WTC11 (cell line): ENCODE measurements at regions not wholly inside any gene's neighbourhood (a gene's known extent, or its start where the extent isn't known, plus 50 kb on each side); places are given as distances from the start of the nearest gene placed in this dataset.

Experiments used
- ATAC-seq: fragments of 200-7000 bp; cut with Tn5 transposase; 2 replicates; pipeline ENCODE4 v1.10.0; 2021; ENCODE audit warnings: mild to moderate bottlenecking, moderate library complexity
- CTCF ChIA-PET: fragments of 300-600 bp; sonication (Branson Sonifier 250); formaldehyde crosslinking; loops from one replicate; lab custom pipeline; 2021; ENCODE audit warnings: antibody characterized with exemption; lab: Charles Lee
- POLR2A ChIA-PET: fragments of 350-600 bp; sonication (Branson Sonifier 250); formaldehyde crosslinking; loops from one replicate; lab custom pipeline; 2021; ENCODE audit warnings: antibody characterized with exemption; lab: Charles Lee
- DNase-seq: peaks from one replicate; pipeline ENCODE4 v3.0.0; 2021; ENCODE audit warnings: low spot score
- H3K27ac Mint-ChIP-seq: 2 replicates; pipeline ENCODE4 v1.8.0; 2021; ENCODE audit warnings: mixed read lengths
- H3K27me3 Mint-ChIP-seq: 2 replicates; pipeline ENCODE4 v1.8.0; 2021; ENCODE audit warnings: low read depth, mild to moderate bottlenecking, moderate library complexity, mixed read lengths
- H3K36me3 Mint-ChIP-seq: 2 replicates; pipeline ENCODE4 v1.8.0; 2021; ENCODE audit warnings: mixed read lengths
- H3K4me1 Mint-ChIP-seq: 2 replicates; pipeline ENCODE4 v1.8.0; 2022; ENCODE audit warnings: mixed read lengths
- H3K4me3 Mint-ChIP-seq: 2 replicates; pipeline ENCODE4 v1.8.0; 2021; ENCODE audit warnings: mild to moderate bottlenecking, moderate library complexity, mixed read lengths
- H3K9me3 Mint-ChIP-seq: 2 replicates; pipeline ENCODE4 v1.8.0; 2021; ENCODE audit warnings: mixed read lengths
- CREB1 ChIP-seq: sonication (generic); formaldehyde crosslinking; IDR thresholded peaks from 2 replicates; pipeline ENCODE4 v1.8.0; 2023; ENCODE audit warnings: mild to moderate bottlenecking, missing genetic modification reagents
- EMX1 ChIP-seq: fragments of 250-450 bp; sonication (Bioruptor Pico); IDR thresholded peaks from 2 replicates; pipeline ENCODE4 v1.8.0; 2021; ENCODE audit warnings: mild to moderate bottlenecking
- ETV6 ChIP-seq: sonication (generic); formaldehyde crosslinking; IDR thresholded peaks from 2 replicates; pipeline ENCODE4 v1.8.1; 2022; ENCODE audit warnings: mild to moderate bottlenecking, missing genetic modification reagents
- GRHL2 ChIP-seq: fragments of 250-450 bp; sonication (Bioruptor Pico); IDR thresholded peaks from 2 replicates; pipeline ENCODE4 v1.8.0; 2022; ENCODE audit warnings: mild to moderate bottlenecking, moderate library complexity; ENCODE audit not compliant: insufficient replicate concordance, severe bottlenecking
- JAZF1 ChIP-seq: fragments of 250-450 bp; sonication (Bioruptor Pico); IDR thresholded peaks from 2 replicates; pipeline ENCODE4 v1.9.0; 2021; ENCODE audit warnings: moderate library complexity, mild to moderate bottlenecking, inconsistent platforms
- NFATC4 ChIP-seq: fragments of 250-450 bp; sonication (Bioruptor Pico); IDR thresholded peaks from 2 replicates; pipeline ENCODE4 v1.9.0; 2021; ENCODE audit warnings: mild to moderate bottlenecking
- NR3C1 ChIP-seq: sonication (generic); formaldehyde crosslinking; conservative IDR thresholded peaks from 2 replicates; pipeline ENCODE4 v1.8.1; 2023; ENCODE audit warnings: low read depth, mild to moderate bottlenecking, missing genetic modification reagents
- TP53 ChIP-seq: sonication (generic); formaldehyde crosslinking; IDR thresholded peaks from 2 replicates; pipeline ENCODE4 v1.8.1; 2023; ENCODE audit warnings: mild to moderate bottlenecking, missing genetic modification reagents
- ZNF263 ChIP-seq: sonication (generic); formaldehyde crosslinking; IDR thresholded peaks from 2 replicates; pipeline ENCODE4 v1.8.1; 2022; ENCODE audit warnings: low read depth, mild to moderate bottlenecking, moderate library complexity, missing genetic modification reagents
- ZNF396 ChIP-seq: fragments of 250-450 bp; sonication (Bioruptor Pico); IDR thresholded peaks from 2 replicates; pipeline ENCODE4 v1.8.0; 2021; ENCODE audit warnings: mild to moderate bottlenecking, moderate library complexity, borderline replicate concordance
- ZNF416 ChIP-seq: fragments of 250-450 bp; sonication (Bioruptor Pico); IDR thresholded peaks from 2 replicates; pipeline ENCODE4 v1.9.0; 2021; ENCODE audit warnings: mild to moderate bottlenecking, inconsistent platforms
- TF ChIP-seq, protein P1 (sequence below): fragments of 250-450 bp; sonication (Bioruptor Pico); IDR thresholded peaks from 2 replicates; pipeline ENCODE4 v1.9.0; 2021; ENCODE audit warnings: mild to moderate bottlenecking
- TF ChIP-seq, protein P2 (sequence below): fragments of 250-450 bp; sonication (Bioruptor Pico); conservative IDR thresholded peaks from 2 replicates; pipeline ENCODE4 v1.9.0; 2021; ENCODE audit warnings: mild to moderate bottlenecking
- TF ChIP-seq, protein P3 (sequence below): sonication (generic); formaldehyde crosslinking; IDR thresholded peaks from 2 replicates; pipeline ENCODE4 v1.8.1; 2023; ENCODE audit warnings: mild to moderate bottlenecking, missing genetic modification reagents, borderline replicate concordance
- TF ChIP-seq, protein P4 (sequence below): fragments of 250-450 bp; sonication (Bioruptor Pico); IDR thresholded peaks from 2 replicates; pipeline ENCODE4 v1.9.0; 2021; ENCODE audit warnings: mild to moderate bottlenecking, borderline replicate concordance
- TF ChIP-seq, protein P5 (sequence below): sonication (generic); formaldehyde crosslinking; IDR thresholded peaks from 2 replicates; pipeline ENCODE4 v1.8.1; 2023; ENCODE audit warnings: mild to moderate bottlenecking, missing genetic modification reagents

DNA sequence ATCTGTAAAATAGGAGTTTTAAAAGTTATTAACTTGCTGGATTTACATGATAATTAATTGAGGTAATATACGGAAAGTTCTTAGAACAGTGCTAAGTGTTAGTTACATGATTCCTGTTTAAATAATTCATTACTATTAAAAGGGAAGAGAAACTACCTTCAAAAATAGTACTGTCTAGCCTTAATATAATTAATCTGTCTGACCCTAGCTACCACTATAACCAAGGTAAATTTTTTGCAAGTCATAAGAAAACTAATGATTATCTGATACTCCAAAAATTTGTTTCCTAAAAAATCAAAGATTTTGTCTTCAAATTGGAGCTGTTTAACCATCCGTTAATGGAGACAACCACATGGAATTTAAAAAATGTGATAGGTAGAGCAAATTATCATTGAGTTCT is 294.3 kb upstream of the FBXO33 start (continued):
- TF ChIP-seq, protein P1, sequence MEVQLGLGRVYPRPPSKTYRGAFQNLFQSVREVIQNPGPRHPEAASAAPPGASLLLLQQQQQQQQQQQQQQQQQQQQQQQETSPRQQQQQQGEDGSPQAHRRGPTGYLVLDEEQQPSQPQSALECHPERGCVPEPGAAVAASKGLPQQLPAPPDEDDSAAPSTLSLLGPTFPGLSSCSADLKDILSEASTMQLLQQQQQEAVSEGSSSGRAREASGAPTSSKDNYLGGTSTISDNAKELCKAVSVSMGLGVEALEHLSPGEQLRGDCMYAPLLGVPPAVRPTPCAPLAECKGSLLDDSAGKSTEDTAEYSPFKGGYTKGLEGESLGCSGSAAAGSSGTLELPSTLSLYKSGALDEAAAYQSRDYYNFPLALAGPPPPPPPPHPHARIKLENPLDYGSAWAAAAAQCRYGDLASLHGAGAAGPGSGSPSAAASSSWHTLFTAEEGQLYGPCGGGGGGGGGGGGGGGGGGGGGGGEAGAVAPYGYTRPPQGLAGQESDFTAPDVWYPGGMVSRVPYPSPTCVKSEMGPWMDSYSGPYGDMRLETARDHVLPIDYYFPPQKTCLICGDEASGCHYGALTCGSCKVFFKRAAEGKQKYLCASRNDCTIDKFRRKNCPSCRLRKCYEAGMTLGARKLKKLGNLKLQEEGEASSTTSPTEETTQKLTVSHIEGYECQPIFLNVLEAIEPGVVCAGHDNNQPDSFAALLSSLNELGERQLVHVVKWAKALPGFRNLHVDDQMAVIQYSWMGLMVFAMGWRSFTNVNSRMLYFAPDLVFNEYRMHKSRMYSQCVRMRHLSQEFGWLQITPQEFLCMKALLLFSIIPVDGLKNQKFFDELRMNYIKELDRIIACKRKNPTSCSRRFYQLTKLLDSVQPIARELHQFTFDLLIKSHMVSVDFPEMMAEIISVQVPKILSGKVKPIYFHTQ (CRISPR knock-in tag), result no peak
- no peak for TF ChIP-seq ETV6 (CRISPR knock-in tag)
- TF ChIP-seq, protein P2, sequence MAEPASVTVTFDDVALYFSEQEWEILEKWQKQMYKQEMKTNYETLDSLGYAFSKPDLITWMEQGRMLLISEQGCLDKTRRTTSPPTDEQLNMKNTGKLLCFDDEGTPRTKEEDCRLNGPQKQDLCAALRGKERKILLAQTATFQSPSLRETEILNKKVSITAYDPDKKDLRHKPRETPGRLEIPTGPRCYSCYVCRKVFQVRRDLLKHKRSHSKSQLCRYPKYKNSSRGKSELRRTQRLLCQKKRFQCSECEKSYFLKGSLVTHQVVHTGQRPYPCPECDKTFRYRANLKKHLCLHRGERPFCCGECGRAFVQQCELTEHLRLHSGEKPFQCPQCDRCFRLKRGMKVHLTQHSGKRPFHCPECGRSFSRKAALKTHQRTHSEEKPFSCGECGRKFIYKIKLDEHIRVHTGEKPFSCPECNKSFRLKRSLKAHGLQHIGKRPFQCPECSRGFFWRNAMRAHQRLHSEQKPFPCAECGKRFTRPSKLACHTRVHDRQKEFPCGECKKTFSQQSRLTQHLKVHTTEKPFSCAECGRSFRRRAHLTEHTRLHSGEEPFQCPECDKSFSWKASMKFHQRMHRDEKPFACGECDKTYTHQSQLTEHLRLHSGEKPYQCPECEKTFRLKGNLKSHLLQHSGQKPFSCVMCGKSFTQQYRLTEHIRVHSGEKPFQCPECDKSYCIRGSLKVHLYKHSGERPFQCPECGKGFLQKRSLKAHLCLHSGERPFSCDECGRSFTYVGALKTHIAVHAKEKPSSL (CRISPR knock-in tag), result no peak
- no peak for TF ChIP-seq ZNF263 (CRISPR knock-in tag)
- TF ChIP-seq, all 79 proteins: peak for 0

DNA sequence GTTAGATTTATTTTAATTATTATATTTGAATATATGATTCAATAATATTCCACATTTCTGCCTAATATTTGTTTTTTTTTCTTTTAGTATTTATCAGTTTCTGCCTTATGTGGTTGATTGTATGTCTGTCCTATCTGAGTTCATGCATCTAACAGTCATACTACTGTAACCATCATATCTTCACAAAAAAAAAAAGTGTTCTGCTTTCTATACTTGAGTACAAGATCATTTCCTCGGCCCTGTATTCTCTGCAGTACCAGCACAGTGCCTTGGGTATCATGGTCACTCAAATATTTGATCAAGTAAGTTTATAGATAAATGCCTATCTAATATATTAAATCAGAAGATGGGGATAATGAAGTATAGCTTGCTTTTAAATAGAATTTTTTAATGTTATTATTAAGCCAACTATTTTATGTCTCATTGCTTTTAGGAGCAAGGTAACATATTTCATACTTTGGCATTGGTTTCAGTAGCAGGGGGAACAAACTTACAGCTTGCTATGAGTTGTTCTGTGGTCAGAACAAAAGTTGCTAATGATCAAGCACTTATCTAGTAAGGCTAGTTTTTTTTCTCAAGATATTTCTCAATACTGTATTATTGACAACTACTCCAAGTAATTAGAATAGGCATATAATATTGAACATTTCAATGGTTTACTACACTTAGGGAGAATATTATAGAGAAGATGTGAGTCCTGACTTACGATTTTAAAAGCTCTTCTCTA is 290.5 kb upstream of the FBXO33 start:
- no peak overlapping the region for H3K4me3 Mint-ChIP-seq
- POLR2A ChIA-PET, result no interaction called here
- H3K27ac Mint-ChIP-seq, result no peak overlapping the region
- H3K27me3 Mint-ChIP-seq, result no peaks in the 10 kb centered on the region; the same call in 1 of the 2 replicates
- no peaks in the 10 kb centered on the region for H3K36me3 Mint-ChIP-seq
- ATAC-seq (no peak), DNase-seq (no peak)
- TF ChIP-seq NR3C1 (CRISPR knock-in tag), result no peak
- CTCF ChIA-PET, result interaction anchor here (1.2 kb wide), 1 partner anchor 9 kb away, joined by 5 read pairs; no protein-coding TSS in a partner anchor
- no peaks in the 10 kb centered on the region for H3K4me1 Mint-ChIP-seq
- no peaks in the 10 kb centered on the region for H3K9me3 Mint-ChIP-seq

DNA sequence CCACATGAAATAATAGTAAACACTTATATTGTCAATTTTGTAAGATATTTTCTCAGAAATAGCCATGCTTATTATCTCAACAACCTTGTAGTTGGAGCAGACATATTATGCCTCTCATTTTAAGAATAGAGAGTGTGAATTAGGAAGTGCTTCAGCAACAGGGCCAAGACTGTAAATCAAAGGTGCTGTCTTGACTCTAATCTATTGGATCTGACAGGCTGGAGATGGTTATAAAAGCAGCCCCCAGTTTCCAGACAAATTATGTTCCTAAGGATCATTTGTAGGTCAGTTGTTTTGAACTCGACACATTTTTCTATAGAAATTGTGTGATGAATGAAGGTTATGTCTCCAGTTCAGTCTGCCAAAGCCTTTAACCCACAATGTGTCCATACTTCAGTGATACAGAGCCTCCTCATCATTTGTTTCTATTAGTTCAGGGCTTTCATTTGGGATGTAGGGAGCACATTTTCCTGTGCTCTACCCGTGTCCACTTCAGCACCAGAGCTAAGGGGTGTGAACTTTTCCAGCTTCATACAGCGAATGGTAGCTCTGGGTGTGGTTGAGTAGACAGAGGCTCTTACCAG is 284.8 kb upstream of the FBXO33 start:
- no peak for DNase-seq
- Mint-ChIP-seq H3K27me3 (no peaks in the 10 kb centered on the region; the same call in 1 of the 2 replicates), H3K4me1 (peaks cover 15% of the 10 kb centered on the region), H3K27ac (no peak overlapping the region), H3K9me3 (no peaks in the 10 kb centered on the region), H3K4me3 (no peak overlapping the region), H3K36me3 (no peaks in the 10 kb centered on the region)
- CTCF ChIA-PET, result no interaction called here
- ATAC-seq, result no peak
- POLR2A ChIA-PET, result no interaction called here
- TF ChIP-seq, protein P3, sequence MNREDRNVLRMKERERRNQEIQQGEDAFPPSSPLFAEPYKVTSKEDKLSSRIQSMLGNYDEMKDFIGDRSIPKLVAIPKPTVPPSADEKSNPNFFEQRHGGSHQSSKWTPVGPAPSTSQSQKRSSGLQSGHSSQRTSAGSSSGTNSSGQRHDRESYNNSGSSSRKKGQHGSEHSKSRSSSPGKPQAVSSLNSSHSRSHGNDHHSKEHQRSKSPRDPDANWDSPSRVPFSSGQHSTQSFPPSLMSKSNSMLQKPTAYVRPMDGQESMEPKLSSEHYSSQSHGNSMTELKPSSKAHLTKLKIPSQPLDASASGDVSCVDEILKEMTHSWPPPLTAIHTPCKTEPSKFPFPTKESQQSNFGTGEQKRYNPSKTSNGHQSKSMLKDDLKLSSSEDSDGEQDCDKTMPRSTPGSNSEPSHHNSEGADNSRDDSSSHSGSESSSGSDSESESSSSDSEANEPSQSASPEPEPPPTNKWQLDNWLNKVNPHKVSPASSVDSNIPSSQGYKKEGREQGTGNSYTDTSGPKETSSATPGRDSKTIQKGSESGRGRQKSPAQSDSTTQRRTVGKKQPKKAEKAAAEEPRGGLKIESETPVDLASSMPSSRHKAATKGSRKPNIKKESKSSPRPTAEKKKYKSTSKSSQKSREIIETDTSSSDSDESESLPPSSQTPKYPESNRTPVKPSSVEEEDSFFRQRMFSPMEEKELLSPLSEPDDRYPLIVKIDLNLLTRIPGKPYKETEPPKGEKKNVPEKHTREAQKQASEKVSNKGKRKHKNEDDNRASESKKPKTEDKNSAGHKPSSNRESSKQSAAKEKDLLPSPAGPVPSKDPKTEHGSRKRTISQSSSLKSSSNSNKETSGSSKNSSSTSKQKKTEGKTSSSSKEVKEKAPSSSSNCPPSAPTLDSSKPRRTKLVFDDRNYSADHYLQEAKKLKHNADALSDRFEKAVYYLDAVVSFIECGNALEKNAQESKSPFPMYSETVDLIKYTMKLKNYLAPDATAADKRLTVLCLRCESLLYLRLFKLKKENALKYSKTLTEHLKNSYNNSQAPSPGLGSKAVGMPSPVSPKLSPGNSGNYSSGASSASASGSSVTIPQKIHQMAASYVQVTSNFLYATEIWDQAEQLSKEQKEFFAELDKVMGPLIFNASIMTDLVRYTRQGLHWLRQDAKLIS, result no peak
- no peak for TF ChIP-seq ZNF396 (CRISPR knock-in tag)
- no peak for TF ChIP-seq EMX1 (CRISPR knock-in tag)
- TF ChIP-seq CREB1, result no peak
- TF ChIP-seq, protein P4, sequence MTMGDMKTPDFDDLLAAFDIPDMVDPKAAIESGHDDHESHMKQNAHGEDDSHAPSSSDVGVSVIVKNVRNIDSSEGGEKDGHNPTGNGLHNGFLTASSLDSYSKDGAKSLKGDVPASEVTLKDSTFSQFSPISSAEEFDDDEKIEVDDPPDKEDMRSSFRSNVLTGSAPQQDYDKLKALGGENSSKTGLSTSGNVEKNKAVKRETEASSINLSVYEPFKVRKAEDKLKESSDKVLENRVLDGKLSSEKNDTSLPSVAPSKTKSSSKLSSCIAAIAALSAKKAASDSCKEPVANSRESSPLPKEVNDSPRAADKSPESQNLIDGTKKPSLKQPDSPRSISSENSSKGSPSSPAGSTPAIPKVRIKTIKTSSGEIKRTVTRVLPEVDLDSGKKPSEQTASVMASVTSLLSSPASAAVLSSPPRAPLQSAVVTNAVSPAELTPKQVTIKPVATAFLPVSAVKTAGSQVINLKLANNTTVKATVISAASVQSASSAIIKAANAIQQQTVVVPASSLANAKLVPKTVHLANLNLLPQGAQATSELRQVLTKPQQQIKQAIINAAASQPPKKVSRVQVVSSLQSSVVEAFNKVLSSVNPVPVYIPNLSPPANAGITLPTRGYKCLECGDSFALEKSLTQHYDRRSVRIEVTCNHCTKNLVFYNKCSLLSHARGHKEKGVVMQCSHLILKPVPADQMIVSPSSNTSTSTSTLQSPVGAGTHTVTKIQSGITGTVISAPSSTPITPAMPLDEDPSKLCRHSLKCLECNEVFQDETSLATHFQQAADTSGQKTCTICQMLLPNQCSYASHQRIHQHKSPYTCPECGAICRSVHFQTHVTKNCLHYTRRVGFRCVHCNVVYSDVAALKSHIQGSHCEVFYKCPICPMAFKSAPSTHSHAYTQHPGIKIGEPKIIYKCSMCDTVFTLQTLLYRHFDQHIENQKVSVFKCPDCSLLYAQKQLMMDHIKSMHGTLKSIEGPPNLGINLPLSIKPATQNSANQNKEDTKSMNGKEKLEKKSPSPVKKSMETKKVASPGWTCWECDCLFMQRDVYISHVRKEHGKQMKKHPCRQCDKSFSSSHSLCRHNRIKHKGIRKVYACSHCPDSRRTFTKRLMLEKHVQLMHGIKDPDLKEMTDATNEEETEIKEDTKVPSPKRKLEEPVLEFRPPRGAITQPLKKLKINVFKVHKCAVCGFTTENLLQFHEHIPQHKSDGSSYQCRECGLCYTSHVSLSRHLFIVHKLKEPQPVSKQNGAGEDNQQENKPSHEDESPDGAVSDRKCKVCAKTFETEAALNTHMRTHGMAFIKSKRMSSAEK (CRISPR knock-in tag), result no peak
- TF ChIP-seq, protein P5, sequence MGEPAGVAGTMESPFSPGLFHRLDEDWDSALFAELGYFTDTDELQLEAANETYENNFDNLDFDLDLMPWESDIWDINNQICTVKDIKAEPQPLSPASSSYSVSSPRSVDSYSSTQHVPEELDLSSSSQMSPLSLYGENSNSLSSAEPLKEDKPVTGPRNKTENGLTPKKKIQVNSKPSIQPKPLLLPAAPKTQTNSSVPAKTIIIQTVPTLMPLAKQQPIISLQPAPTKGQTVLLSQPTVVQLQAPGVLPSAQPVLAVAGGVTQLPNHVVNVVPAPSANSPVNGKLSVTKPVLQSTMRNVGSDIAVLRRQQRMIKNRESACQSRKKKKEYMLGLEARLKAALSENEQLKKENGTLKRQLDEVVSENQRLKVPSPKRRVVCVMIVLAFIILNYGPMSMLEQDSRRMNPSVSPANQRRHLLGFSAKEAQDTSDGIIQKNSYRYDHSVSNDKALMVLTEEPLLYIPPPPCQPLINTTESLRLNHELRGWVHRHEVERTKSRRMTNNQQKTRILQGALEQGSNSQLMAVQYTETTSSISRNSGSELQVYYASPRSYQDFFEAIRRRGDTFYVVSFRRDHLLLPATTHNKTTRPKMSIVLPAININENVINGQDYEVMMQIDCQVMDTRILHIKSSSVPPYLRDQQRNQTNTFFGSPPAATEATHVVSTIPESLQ (CRISPR knock-in tag), result no peak
- no peak for TF ChIP-seq JAZF1 (CRISPR knock-in tag)
- TF ChIP-seq GRHL2 (CRISPR knock-in tag), result no peak
- no peak for TF ChIP-seq TP53 (CRISPR knock-in tag)
- no peak for TF ChIP-seq NFATC4 (CRISPR knock-in tag)
- TF ChIP-seq ZNF416, result no peak
